ENCODE measurements at regions not wholly inside any gene's neighbourhood (a gene's known extent, or its start where the extent isn't known, plus 50 kb on each side); places are given as distances from the start of the nearest gene placed in this dataset.

- H3K79me1 ChIP-seq (ENCODE audit: insufficient read depth, low read depth, low read length, poor library complexity, severe bottlenecking), result no peaks in the 10 kb centered on the region
- no peak overlapping the region for H4K91ac ChIP-seq (ENCODE audit: insufficient read length, low read depth, low read length)
- H3K27me3 ChIP-seq (ENCODE audit: insufficient read depth, low read length), result no peaks in the 10 kb centered on the region
- no peaks in the 10 kb centered on the region for H3K23me2 ChIP-seq (ENCODE audit: insufficient read length, low read depth, low read length, poor library complexity, severe bottlenecking)
- no peaks in the 10 kb centered on the region for H3K79me2 ChIP-seq (ENCODE audit: insufficient read depth, low read length)
- no peaks in the 10 kb centered on the region for H3K9me3 ChIP-seq (ENCODE audit: control insufficient read depth, low read depth, low read length)
- no peak overlapping the region for H2AK5ac ChIP-seq (ENCODE audit: insufficient read length, low read length)
- no peak overlapping the region for H3T11ph ChIP-seq (ENCODE audit: low read length)
- no peak overlapping the region for H3K9ac ChIP-seq (ENCODE audit: extremely low read depth, insufficient read length, low read length)
- no peaks in the 10 kb centered on the region for H3K9me3 Mint-ChIP-seq
- H3K14ac ChIP-seq (ENCODE audit: insufficient read depth, low read length), result no peak overlapping the region
- no peaks in the 10 kb centered on the region for H3K36me3 Mint-ChIP-seq (ENCODE audit: insufficient read depth in 1 of 3, low read depth in 3 of 3)
- no peak overlapping the region for H3K56ac ChIP-seq (ENCODE audit: insufficient read length, low read depth, low read length)
- no peak overlapping the region for H4K5ac ChIP-seq (ENCODE audit: insufficient read length, low read depth, low read length)
- no peak overlapping the region for H2BK120ac ChIP-seq (ENCODE audit: low read depth, low read length, poor library complexity, severe bottlenecking)
- DNase-seq, result no peak
- no peak overlapping the region for H3K4me3 Mint-ChIP-seq
- H3K27ac Mint-ChIP-seq, result no peak overlapping the region
- peaks cover 12 to 16% of the 10 kb centered on the region in 2 experiments for H3K4me1 Mint-ChIP-seq
- no peak overlapping the region for H2AFZ ChIP-seq (ENCODE audit: low read length)
- no peak overlapping the region for H3K27ac ChIP-seq (ENCODE audit: insufficient read length, low read depth, low read length)
- H3K4me1 ChIP-seq (ENCODE audit: insufficient read depth, low read length), result no peaks in the 10 kb centered on the region
- no peaks in the 10 kb centered on the region for H3K27me3 Mint-ChIP-seq (ENCODE audit: low read depth)
- H4K8ac ChIP-seq (replicated peaks; ENCODE audit: insufficient read length, low read depth, low read length), result no peak overlapping the region
- H2BK15ac ChIP-seq (ENCODE audit: low read depth, low read length), result no peak overlapping the region
- H2BK20ac ChIP-seq (ENCODE audit: low read depth, low read length, poor library complexity, severe bottlenecking), result no peak overlapping the region
- no peak overlapping the region for H2BK12ac ChIP-seq (ENCODE audit: insufficient read length, low read depth, low read length)
- H3K18ac ChIP-seq (ENCODE audit: insufficient read length, low read depth, low read length), result no peak overlapping the region
- no peaks in the 10 kb centered on the region for H4K20me1 ChIP-seq (ENCODE audit: control insufficient read depth, insufficient read depth, insufficient read length)
- H2BK5ac ChIP-seq (ENCODE audit: insufficient read length, low read length), result no peak overlapping the region
- TF ChIP-seq CTCF (conservative IDR thresholded peaks at IDR 0.05), result no peak
- no peak overlapping the region for H3K4ac ChIP-seq (ENCODE audit: low read depth, low read length)
- no peak overlapping the region for H3K4me2 ChIP-seq (ENCODE audit: insufficient read depth, insufficient read length, low read length)
- H3K23ac ChIP-seq (ENCODE audit: insufficient read length, low read depth, low read length), result no peak overlapping the region
- WGBS (ENCODE audit: extremely low coverage, insufficient read length, low lambda C conversion rate), result no CpG with 5 or more reads among the region's 1 CpG
Measured at GRCh38 chr4:163939597-163939996, 445.1 kb downstream of the TMA16 start.
